PC-3 (cell line): ENCODE measurements at regions not wholly inside any gene's neighbourhood (a gene's known extent, or its start where the extent isn't known, plus 50 kb on each side); places are given as distances from the start of the nearest gene placed in this dataset.

Experiments used
- ATAC-seq: fragments of 200-7000 bp; cut with Tn5 transposase; 2 replicates; pipeline ENCODE4 v1.9.1; 2020; ENCODE audit warnings: mild to moderate bottlenecking, moderate library complexity
- BruUV-seq: library from RNA; stranded (reverse); fragments of 400-500 nt; replicated peaks from 2 replicates; lab custom pipeline; 2021; lab: Mats Ljungman, UMichigan
- CTCF ChIA-PET: fragments of 300-600 bp; sonication (Branson Sonifier 250); formaldehyde crosslinking; loops from one replicate; lab custom pipeline; 2022; ENCODE audit warnings: antibody characterized with exemption; lab: Charles Lee
- POLR2A ChIA-PET: fragments of 300-600 bp; sonication (Branson Sonifier 250); formaldehyde crosslinking; loops from one replicate; lab custom pipeline; 2022; ENCODE audit warnings: antibody characterized with exemption; ENCODE audit not compliant: unreplicated experiment; lab: Charles Lee
- DNase-seq: peaks from one replicate; pipeline ENCODE4 v3.0.0-alpha.2; 2015
- H2AFZ ChIP-seq: fragments of 300-600 bp; sonication (generic); 2 replicates; pipeline ENCODE4 v1.6.0; 2016; ENCODE audit warnings: antibody characterized with exemption, low read length
- H3F3A ChIP-seq: fragments of 300-600 bp; sonication (generic); one replicate; pipeline ENCODE4 v1.6.0; 2017; ENCODE audit warnings: antibody characterized with exemption, low read length, control low read depth, mild to moderate bottlenecking; ENCODE audit not compliant: unreplicated experiment
- H3K27ac ChIP-seq: fragments of 300-600 bp; sonication (generic); 2 replicates; pipeline ENCODE4 v1.5.1; 2016; ENCODE audit warnings: mild to moderate bottlenecking, low read length
- H3K27me3 ChIP-seq: fragments of 300-600 bp; sonication (generic); 2 replicates; pipeline ENCODE4 v1.6.1; 2016; ENCODE audit warnings: low read length, mixed read lengths
- H3K36me3 ChIP-seq: fragments of 300-600 bp; sonication (generic); 2 replicates; pipeline ENCODE4 v1.6.1; 2016; ENCODE audit warnings: low read depth, mixed run types, low read length, mixed read lengths
- H3K4me1 ChIP-seq: fragments of 300-600 bp; sonication (generic); 2 replicates; pipeline ENCODE4 v1.5.1; 2016; ENCODE audit warnings: low read length; ENCODE audit not compliant: insufficient read depth
- H3K4me2 ChIP-seq: fragments of 300-600 bp; sonication (generic); 2 replicates; pipeline ENCODE4 v1.6.0; 2016; ENCODE audit warnings: low read length
- H3K4me3 ChIP-seq: fragments of 300-600 bp; sonication (generic); 2 replicates; pipeline ENCODE4 v1.5.1; 2016; ENCODE audit warnings: mild to moderate bottlenecking, low read length, mixed read lengths
- H3K79me2 ChIP-seq: fragments of 300-600 bp; sonication (generic); 2 replicates; pipeline ENCODE4 v1.6.1; 2017; ENCODE audit warnings: low read length, mixed read lengths
- H3K9ac ChIP-seq: fragments of 300-600 bp; sonication (generic); 2 replicates; pipeline ENCODE4 v1.6.0; 2016; ENCODE audit warnings: mild to moderate bottlenecking, low read length
- H3K9me2 ChIP-seq: fragments of 300-600 bp; sonication (generic); replicated peaks from 2 replicates; pipeline ENCODE4 v1.6.1; 2016; ENCODE audit warnings: mixed run types, low read length, mixed read lengths
- H3K9me3 ChIP-seq: fragments of 300-600 bp; sonication (generic); 2 replicates; pipeline ENCODE4 v1.6.1; 2016; ENCODE audit warnings: low read length, mixed read lengths
- H4K20me1 ChIP-seq: fragments of 300-600 bp; sonication (generic); 2 replicates; pipeline ENCODE4 v1.6.1; 2016; ENCODE audit warnings: low read length, mixed read lengths
- CTCF ChIP-seq: fragments of 300-600 bp; sonication (generic); conservative IDR thresholded peaks from 2 replicates; pipeline ENCODE4 v1.5.1; 2017; ENCODE audit warnings: antibody characterized with exemption, low read depth, mild to moderate bottlenecking, low read length
- EZH2 ChIP-seq: fragments of 300-600 bp; sonication (generic); IDR thresholded peaks from one replicate; pipeline ENCODE4 v1.6.1; 2017; ENCODE audit warnings: antibody characterized with exemption, mild to moderate bottlenecking, low read length; ENCODE audit not compliant: unreplicated experiment
- EZH2phosphoT487 ChIP-seq: fragments of 300-600 bp; sonication (generic); IDR thresholded peaks from 2 replicates; pipeline ENCODE4 v1.6.1; 2018; ENCODE audit warnings: mild to moderate bottlenecking, antibody characterized with exemption, low read length, borderline replicate concordance
- intact Hi-C: fragments of 100-400 bp; cut with micrococcal nuclease; formaldehyde crosslinking; loops from 2 replicates; pipeline ENCODE4 v1.9.0; 2023

- ChIA-PET POLR2A (no interaction called here), CTCF (no interaction called here)
- no peak for ATAC-seq
- Histone ChIP-seq H3F3A (no peaks in the 10 kb centered on the region), H3K4me1 (no peaks in the 10 kb centered on the region), H3K79me2 (no peaks in the 10 kb centered on the region), H3K4me2 (no peak overlapping the region), H3K27ac (no peak overlapping the region), H3K27me3 (peaks cover 20% of the 10 kb centered on the region; the same call in 1 of the 2 replicates), H3K36me3 (no peaks in the 10 kb centered on the region), H2AFZ (no peak overlapping the region), H3K9ac (no peak overlapping the region), H3K4me3 (no peak overlapping the region), H3K9me2 (no peaks in the 10 kb centered on the region), H3K9me3 (no peaks in the 10 kb centered on the region), H4K20me1 (no peaks in the 10 kb centered on the region)
- DNase-seq = no peak
- no TSS peak for BruUV-seq
- intact Hi-C loops = no loop called here
- TF ChIP-seq CTCF (no peak), EZH2 (no peak), EZH2phosphoT487 (no peak)
Observed at GRCh38 chr20:22905658-22906057, 129.5 kb upstream of the SSTR4 start.

GRCh38 chr20:22908437-22908836 is 126.7 kb upstream of the SSTR4 start:
- H3K9me2 ChIP-seq = no peaks in the 10 kb centered on the region
- H3K27ac ChIP-seq = no peak overlapping the region
- CTCF ChIA-PET = no interaction called here
- no peak for DNase-seq
- POLR2A ChIA-PET = no interaction called here
- no peak for ATAC-seq
- H4K20me1 ChIP-seq = no peaks in the 10 kb centered on the region
- TF ChIP-seq CTCF (no peak), EZH2phosphoT487 (no peak), EZH2 (no peak)
- H3K27me3 ChIP-seq = peaks cover 20% of the 10 kb centered on the region; the same call in 1 of the 2 replicates
- no peaks in the 10 kb centered on the region for H3K9me3 ChIP-seq
- no peaks in the 10 kb centered on the region for H3K4me1 ChIP-seq
- no peaks in the 10 kb centered on the region for H3K36me3 ChIP-seq
- no peak overlapping the region for H3K4me2 ChIP-seq
- H3K4me3 ChIP-seq = no peak overlapping the region
- no peaks in the 10 kb centered on the region for H3F3A ChIP-seq
- no peaks in the 10 kb centered on the region for H3K79me2 ChIP-seq
- BruUV-seq = no TSS peak
- no peak overlapping the region for H2AFZ ChIP-seq
- intact Hi-C loops = no loop called here
- H3K9ac ChIP-seq = no peak overlapping the region

GRCh38 chr20:22908944-22909343 is 126.2 kb upstream of the SSTR4 start:
- no peaks in the 10 kb centered on the region for H3K4me1 ChIP-seq
- H3K36me3 ChIP-seq = no peaks in the 10 kb centered on the region
- no peak overlapping the region for H3K4me3 ChIP-seq
- intact Hi-C loops = no loop called here
- H3K4me2 ChIP-seq = no peak overlapping the region
- H4K20me1 ChIP-seq = no peaks in the 10 kb centered on the region
- BruUV-seq = no TSS peak
- TF ChIP-seq CTCF (no peak), EZH2 (no peak), EZH2phosphoT487 (no peak)
- no peak overlapping the region for H3K27ac ChIP-seq
- no peaks in the 10 kb centered on the region for H3K79me2 ChIP-seq
- H3F3A ChIP-seq = no peaks in the 10 kb centered on the region
- H3K27me3 ChIP-seq = peaks cover 20% of the 10 kb centered on the region; the same call in 1 of the 2 replicates
- no peak overlapping the region for H3K9ac ChIP-seq
- POLR2A ChIA-PET = no interaction called here
- DNase-seq (no peak), ATAC-seq (no peak)
- CTCF ChIA-PET = no interaction called here
- H3K9me3 ChIP-seq = no peaks in the 10 kb centered on the region
- no peaks in the 10 kb centered on the region for H3K9me2 ChIP-seq
- H2AFZ ChIP-seq = no peak overlapping the region
